HepG2 (cell line): ENCODE measurements at regions not wholly inside any gene's neighbourhood (a gene's known extent, or its start where the extent isn't known, plus 50 kb on each side); places are given as distances from the start of the nearest gene placed in this dataset.

ENCODE experiments used
- ATAC-seq: fragments of 200-7000 bp; cut with Tn5 transposase; 3 replicates; pipeline ENCODE4 v1.9.1; 2020; ENCODE audit warnings: mild to moderate bottlenecking, moderate library complexity
- BruUV-seq: library from RNA; stranded (reverse); fragments of 400-500 nt; replicated peaks from 2 replicates; lab custom pipeline; 2021; lab: Mats Ljungman, UMichigan
- CTCF ChIA-PET: fragments of 300-600 bp; formaldehyde crosslinking; extraction: SDS; loops from one replicate; lab custom pipeline; 2021; ENCODE audit warnings: low total read pairs, inconsistent platforms, low intra/inter-chr PET ratio; lab: Yijun Ruan, JAX
- POLR2A ChIA-PET: fragments of 350-600 bp; sonication (Branson Sonifier 250); formaldehyde crosslinking; loops from one replicate; lab custom pipeline; 2020; ENCODE audit warnings: antibody characterized with exemption, inconsistent platforms; lab: Yijun Ruan, JAX
- DNase-seq: peaks from one replicate; pipeline ENCODE4 v3.0.0-alpha.2; 2015; ENCODE audit warnings: low spot score
- FAIRE-seq: peaks from 3 replicates; lab custom pipeline; 2011; peaks lifted over from hg19 to GRCh38; lab: Jason Lieb, UNC
- H2AFZ ChIP-seq: one replicate; pipeline ENCODE4 v1.6.1; 2011; ENCODE audit warnings: low read length, inconsistent platforms
- H3K27ac ChIP-seq: fragments of 300-600 bp; 3 replicates; pipeline ENCODE4 v1.8.0; 2011; ENCODE audit warnings: mixed run types, mild to moderate bottlenecking, mixed read lengths, low read length, inconsistent platforms; ENCODE audit not compliant: insufficient read depth; ENCODE audit errors: extremely low read length
- H3K27me3 ChIP-seq, 2 experiments: fragments of 200-600 bp in 1 of 2; 2 replicates in 1 of 2; 3 replicates in 1 of 2; pipeline versions ENCODE4 v1.6.0 to v1.8.0; 2011; ENCODE audit warnings: low read length in 2 of 2, mild to moderate bottlenecking in 2 of 2, moderate library complexity in 2 of 2, inconsistent platforms in 1 of 2; ENCODE audit not compliant: insufficient read depth in 2 of 2, control insufficient read depth in 1 of 2
- H3K36me3 ChIP-seq, 2 experiments: fragments of 200-600 bp in 1 of 2; replicated peaks in 1 of 2; 2 replicates in 1 of 2; 3 replicates in 1 of 2; pipeline versions ENCODE4 v1.5.1 to v1.8.0; 2011; ENCODE audit warnings: low read length in 2 of 2, inconsistent platforms in 1 of 2; ENCODE audit not compliant: insufficient read depth in 2 of 2, control insufficient read depth in 1 of 2
- H3K4me1 ChIP-seq: 2 replicates; pipeline ENCODE4 v1.5.1; 2012; ENCODE audit warnings: low read length, inconsistent platforms; ENCODE audit not compliant: insufficient read depth
- H3K4me2 ChIP-seq: 2 replicates; pipeline ENCODE4 v1.6.0; 2011; ENCODE audit warnings: low read depth, low read length, inconsistent platforms
- H3K4me3 ChIP-seq, 3 experiments: fragments of 200-600 bp in 1 of 3; sonication (generic), shearing (Covaris generic) in 1 of 3; replicated peaks in 1 of 3; 2 replicates each; pipeline ENCODE4 v1.5.1; 2011 to 2016; ENCODE audit warnings: low read length in 3 of 3, inconsistent platforms in 2 of 3, low read depth in 2 of 3, mild to moderate bottlenecking in 2 of 3, control low read depth in 1 of 3, mixed read lengths in 1 of 3; ENCODE audit not compliant: insufficient read depth in 1 of 3
- H3K79me2 ChIP-seq: one replicate; pipeline ENCODE4 v1.6.1; 2011; ENCODE audit warnings: low read length, inconsistent platforms; ENCODE audit not compliant: insufficient read depth
- H3K9ac ChIP-seq: 2 replicates; pipeline ENCODE4 v1.6.0; 2011; ENCODE audit warnings: mild to moderate bottlenecking, low read depth, low read length, inconsistent platforms; ENCODE audit not compliant: insufficient read depth
- H3K9me3 ChIP-seq: 2 replicates; pipeline ENCODE4 v1.5.1; 2012; ENCODE audit warnings: mild to moderate bottlenecking, low read length
- H4K20me1 ChIP-seq: 2 replicates; pipeline ENCODE4 v1.6.0; 2011; ENCODE audit warnings: inconsistent platforms, mild to moderate bottlenecking, low read length, moderate library complexity; ENCODE audit not compliant: insufficient read depth
- IRX3 ChIP-seq: sonication (generic); formaldehyde crosslinking; IDR thresholded peaks from 2 replicates; pipeline ENCODE4 v1.8.1; 2023; ENCODE audit warnings: mild to moderate bottlenecking, low read depth, missing genetic modification reagents, borderline replicate concordance
- MEIS2 ChIP-seq: sonication (generic); formaldehyde crosslinking; IDR thresholded peaks from 2 replicates; pipeline ENCODE4 v1.9.0; 2021; ENCODE audit warnings: mild to moderate bottlenecking, missing genetic modification reagents
- NFIC ChIP-seq: IDR thresholded peaks from 2 replicates; pipeline ENCODE4 v1.6.1; 2012; ENCODE audit warnings: mild to moderate bottlenecking, low read length, inconsistent platforms
- PBX3 ChIP-seq: sonication (generic); formaldehyde crosslinking; IDR thresholded peaks from 2 replicates; pipeline ENCODE4 v1.8.1; 2023; ENCODE audit warnings: missing genetic modification reagents, inconsistent platforms, borderline replicate concordance
- PHB2 ChIP-seq: fragments of 450-650 bp; IDR thresholded peaks from 2 replicates; pipeline ENCODE4 v1.6.1; 2018; ENCODE audit not compliant: partially characterized antibody
- PREB ChIP-seq: sonication (generic); formaldehyde crosslinking; IDR thresholded peaks from 2 replicates; pipeline ENCODE4 v1.4.0; 2020; ENCODE audit warnings: missing genetic modification reagents
- RAD21 ChIP-seq: fragments of 450-650 bp; formaldehyde crosslinking; IDR thresholded peaks from 2 replicates; pipeline ENCODE4 v1.5.0; 2020; ENCODE audit warnings: mild to moderate bottlenecking
- THYN1 ChIP-seq: sonication (generic); formaldehyde crosslinking; IDR thresholded peaks from 2 replicates; pipeline ENCODE4 v1.8.1; 2023; ENCODE audit warnings: low read depth, mild to moderate bottlenecking, moderate library complexity, missing genetic modification reagents, borderline replicate concordance
- ZFP1 ChIP-seq: IDR thresholded peaks from 2 replicates; pipeline ENCODE4 v1.6.1; 2016
- ZNF407 ChIP-seq: sonication (generic); formaldehyde crosslinking; IDR thresholded peaks from one replicate; pipeline ENCODE4 v1.5.1; 2020; ENCODE audit warnings: mild to moderate bottlenecking, missing genetic modification reagents; ENCODE audit errors: not compliant biosample characterization
- ZNF556 ChIP-seq: sonication (generic); formaldehyde crosslinking; IDR thresholded peaks from 2 replicates; pipeline ENCODE4 v1.4.0; 2020; ENCODE audit warnings: mild to moderate bottlenecking, missing genetic modification reagents, borderline replicate concordance
- ZNF7 ChIP-seq: IDR thresholded peaks from 2 replicates; pipeline ENCODE4 v1.6.1; 2016; ENCODE audit warnings: missing biosample characterization, missing genetic modification reagents
- WGBS: methylation state at CpG from one replicate; pipeline ENCODE4 v1.1.6; 2017; ENCODE audit warnings: low lambda C conversion rate; 5-methylcytosine and 5-hydroxymethylcytosine counted together
- in situ Hi-C: cut with HindIII; loops from 2 replicates; pipeline ENCODE4 v1.10.0; 2017; ENCODE audit warnings: low pct_unique_long_range_greater_than_20kb; ENCODE audit not compliant: extremely low pct_ligation_motif_present
- intact Hi-C: fragments of 100-400 bp; cut with micrococcal nuclease; formaldehyde crosslinking; loops from one replicate; pipeline ENCODE4 v1.10.0; 2022; ENCODE audit not compliant: unreplicated experiment

- ATAC-seq, result no peak
- BruUV-seq, result no TSS peak
- Histone ChIP-seq H3K4me2 (no peak overlapping the region), H3K4me1 (no peaks in the 10 kb centered on the region), H2AFZ (no peak overlapping the region), H3K27me3 (no peaks in the 10 kb centered on the region), H3K79me2 (no peaks in the 10 kb centered on the region), H3K9me3 (no peaks in the 10 kb centered on the region), H3K9ac (no peak overlapping the region), H3K4me3 (no peak overlapping the region), H3K27ac (no peak overlapping the region), H3K36me3 (no peaks in the 10 kb centered on the region), H4K20me1 (no peaks in the 10 kb centered on the region)
- FAIRE-seq, result no peak
- no peak for DNase-seq
- intact Hi-C loops (no loop called here), in situ Hi-C loops (no loop called here)
- ChIA-PET CTCF (no interaction called here), POLR2A (no interaction called here)
- WGBS, result 10% methylated on average over 1 of the region's 1 CpG
- TF ChIP-seq PHB2, result no peak
- no peak for TF ChIP-seq MEIS2 (CRISPR knock-in tag)
- TF ChIP-seq ZFP1 (CRISPR knock-in tag), result no peak
- no peak for TF ChIP-seq PBX3 (CRISPR knock-in tag)
- TF ChIP-seq ZNF407 (CRISPR knock-in tag), result no peak
- no peak for TF ChIP-seq RAD21
- no peak for TF ChIP-seq NFIC
- no peak for TF ChIP-seq IRX3
- no peak for TF ChIP-seq PREB
- TF ChIP-seq ZNF556 (CRISPR knock-in tag), result no peak
- TF ChIP-seq ZNF7 (CRISPR knock-in tag), result no peak
- TF ChIP-seq THYN1 (CRISPR knock-in tag), result no peak
Observed at GRCh38 chr7:68103319-68103718, 1106.7 kb downstream of the TYW1 start.
